Uterus (tissue), 2 donors: ENCODE measurements at regions not wholly inside any gene's neighbourhood (a gene's known extent, or its start where the extent isn't known, plus 50 kb on each side); places are given as distances from the start of the nearest gene placed in this dataset.

Source experiments
- POLR2A ChIP-seq, 2 donors: fragments of 450-650 bp; IDR thresholded peaks; one replicate each; pipeline ENCODE4 v1.6.1; 2016; ENCODE audit warnings: antibody characterized with exemption in 2 of 2, mild to moderate bottlenecking in 1 of 2, moderate library complexity in 1 of 2
- TF ChIP-seq, protein P1 (sequence below), 4 experiments: fragments of 200-600 bp in 2 of 4; fragments of 450-650 bp in 2 of 4; sonication (generic) in 2 of 4; IDR thresholded peaks; one replicate each; pipeline ENCODE4 v1.5.1; 2016 to 2019; ENCODE audit warnings: antibody characterized with exemption in 4 of 4, mild to moderate bottlenecking in 2 of 4, moderate library complexity in 1 of 4

DNA sequence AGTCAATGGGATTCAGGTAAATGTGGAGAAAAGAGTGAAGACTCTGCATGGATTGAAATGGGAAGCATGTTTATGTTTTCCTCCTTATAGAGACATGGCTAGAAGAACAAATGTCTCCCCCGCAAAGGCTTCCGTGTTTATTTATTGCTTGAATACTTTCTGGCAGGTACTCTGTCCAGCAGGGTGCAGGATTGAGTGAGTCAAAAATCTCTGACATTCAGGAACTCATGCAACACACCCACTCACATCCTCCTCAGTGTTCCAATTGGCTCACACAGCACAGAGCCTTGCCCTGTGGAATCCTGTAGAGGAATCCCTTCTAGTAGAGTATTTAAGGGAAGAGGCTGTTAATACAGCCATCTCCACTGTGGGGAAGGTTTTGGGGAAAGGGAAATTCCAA is 290.3 kb upstream of the VWC2 start:
- TF ChIP-seq, protein P1, sequence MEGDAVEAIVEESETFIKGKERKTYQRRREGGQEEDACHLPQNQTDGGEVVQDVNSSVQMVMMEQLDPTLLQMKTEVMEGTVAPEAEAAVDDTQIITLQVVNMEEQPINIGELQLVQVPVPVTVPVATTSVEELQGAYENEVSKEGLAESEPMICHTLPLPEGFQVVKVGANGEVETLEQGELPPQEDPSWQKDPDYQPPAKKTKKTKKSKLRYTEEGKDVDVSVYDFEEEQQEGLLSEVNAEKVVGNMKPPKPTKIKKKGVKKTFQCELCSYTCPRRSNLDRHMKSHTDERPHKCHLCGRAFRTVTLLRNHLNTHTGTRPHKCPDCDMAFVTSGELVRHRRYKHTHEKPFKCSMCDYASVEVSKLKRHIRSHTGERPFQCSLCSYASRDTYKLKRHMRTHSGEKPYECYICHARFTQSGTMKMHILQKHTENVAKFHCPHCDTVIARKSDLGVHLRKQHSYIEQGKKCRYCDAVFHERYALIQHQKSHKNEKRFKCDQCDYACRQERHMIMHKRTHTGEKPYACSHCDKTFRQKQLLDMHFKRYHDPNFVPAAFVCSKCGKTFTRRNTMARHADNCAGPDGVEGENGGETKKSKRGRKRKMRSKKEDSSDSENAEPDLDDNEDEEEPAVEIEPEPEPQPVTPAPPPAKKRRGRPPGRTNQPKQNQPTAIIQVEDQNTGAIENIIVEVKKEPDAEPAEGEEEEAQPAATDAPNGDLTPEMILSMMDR (IDR thresholded peaks at IDR 0.05): no peak
- TF ChIP-seq POLR2A (IDR thresholded peaks at IDR 0.05): no peak
